GM13976 (cell line): ENCODE measurements at regions not wholly inside any gene's neighbourhood (a gene's known extent, or its start where the extent isn't known, plus 50 kb on each side); places are given as distances from the start of the nearest gene placed in this dataset.

ENCODE experiments used
- DNase-seq: peaks from one replicate; pipeline ENCODE4 v3.0.0; 2012; ENCODE audit warnings: low spot score
- CTCF ChIP-seq: IDR thresholded peaks from 2 replicates; pipeline ENCODE4 v1.5.1; 2012; ENCODE audit warnings: borderline replicate concordance, mild to moderate bottlenecking; ENCODE audit not compliant: insufficient read depth; ENCODE audit errors: extremely low read depth, missing control alignments, control extremely low read depth
- in situ Hi-C: fragments of 300-500 bp; cut with MboI; formaldehyde crosslinking; loops from one replicate; pipeline ENCODE4 v1.12.0; 2022; ENCODE audit warnings: low sequenced_read_pairs, mixed read lengths, inconsistent platforms; ENCODE audit not compliant: unreplicated experiment

- in situ Hi-C loops = no loop called here
- no peak for TF ChIP-seq CTCF
- no peak for DNase-seq
These were observed 276.6 kb upstream of the GHITM start for GRCh38 chr10:83862723-83863122.

- in situ Hi-C loops = no loop called here
- no peak for TF ChIP-seq CTCF
- no peak for DNase-seq
These were observed 275.9 kb upstream of the GHITM start for GRCh38 chr10:83863283-83863966.

DNA sequence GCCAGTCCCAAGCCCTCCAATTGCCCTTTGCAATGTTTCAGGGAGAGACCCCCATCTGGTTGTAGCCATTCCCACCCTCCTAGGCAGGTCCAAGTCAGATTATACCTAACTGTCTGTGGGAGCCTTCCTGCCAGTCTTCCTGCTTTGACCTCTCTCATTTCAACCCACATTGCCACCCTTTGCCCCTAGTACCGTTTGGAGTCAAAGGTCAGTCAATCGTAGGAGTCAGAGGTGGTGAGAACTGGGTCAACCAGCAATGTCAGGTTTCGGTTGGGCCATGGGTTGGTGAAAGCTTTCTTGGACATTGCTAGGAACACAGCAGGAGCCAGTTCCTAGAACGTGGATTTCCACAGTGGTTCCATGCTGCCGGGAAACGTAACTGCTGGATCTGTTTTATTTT lies 269.4 kb upstream of the GHITM start:
- in situ Hi-C loops = no loop called here
- no peak for DNase-seq
- no peak for TF ChIP-seq CTCF

DNA sequence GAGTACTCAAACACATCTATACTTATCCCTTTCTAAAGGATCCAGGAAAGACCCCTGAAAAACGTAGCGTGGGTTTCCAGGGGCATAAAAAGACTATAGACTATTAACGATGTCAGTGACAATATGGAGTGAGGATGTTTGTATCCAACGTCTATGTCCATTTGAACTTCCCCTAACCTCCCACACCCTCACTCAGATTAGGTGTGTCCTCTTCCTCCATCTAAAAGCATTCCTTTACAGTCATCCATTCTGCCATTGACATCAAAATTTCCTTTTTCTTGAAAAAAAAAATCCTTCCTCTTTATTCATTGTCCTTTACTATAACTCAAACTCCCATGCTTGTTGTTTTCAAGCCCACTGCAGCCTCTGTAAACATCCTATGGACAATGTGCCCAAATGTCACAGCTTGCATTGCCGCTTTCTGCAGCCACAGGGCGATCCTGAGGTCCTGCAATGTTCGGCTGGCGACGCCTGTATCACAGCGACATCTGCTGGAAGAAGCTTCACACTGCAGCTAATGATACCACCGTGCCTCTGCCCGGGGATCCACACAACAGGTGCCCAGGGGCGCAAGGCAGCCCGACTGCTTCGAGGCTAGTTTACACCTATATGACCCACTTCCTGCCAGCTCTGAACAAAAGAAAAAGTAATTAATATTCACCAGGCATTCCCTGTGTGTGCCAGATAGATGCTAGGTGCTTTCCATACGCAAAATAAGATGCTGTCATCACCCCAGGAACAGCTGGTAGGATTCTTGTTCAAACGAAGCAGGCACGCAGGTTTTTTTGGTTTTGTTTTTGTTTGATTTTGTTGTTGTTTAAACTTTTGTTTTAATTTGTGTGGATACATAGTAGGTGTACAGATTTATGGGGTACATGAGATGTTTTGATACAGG lies 267.9 kb upstream of the GHITM start:
- DNase-seq = peak; percentile 63
- peak; percentile 96 for TF ChIP-seq CTCF
- in situ Hi-C loops = no loop called here

DNA sequence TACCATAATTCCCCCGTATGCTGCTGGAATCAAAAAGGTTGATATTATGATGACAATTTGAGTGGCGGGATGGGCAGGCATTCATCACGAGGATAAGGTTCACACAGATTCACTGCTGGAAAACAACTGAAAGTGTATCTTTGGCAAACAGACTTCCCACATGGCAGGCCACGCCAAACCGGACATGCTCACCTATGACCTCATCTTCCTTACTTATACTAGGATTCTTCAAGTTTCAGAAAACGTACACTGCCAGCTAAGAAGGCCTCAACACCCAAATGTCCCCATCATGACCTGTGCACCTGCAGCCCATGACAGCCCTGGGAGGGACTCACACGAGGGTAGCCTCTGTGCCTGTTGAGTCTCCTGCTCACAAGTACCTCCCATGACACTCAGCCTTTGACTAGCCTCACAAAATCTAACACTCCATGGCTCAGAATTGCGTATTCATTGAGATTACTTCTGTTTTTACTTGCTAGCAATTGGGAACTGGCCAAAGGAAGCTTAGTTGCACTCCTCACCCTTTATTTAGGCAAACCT lies 259.0 kb upstream of the GHITM start:
- no peak for TF ChIP-seq CTCF
- in situ Hi-C loops = no loop called here
- DNase-seq = no peak

GRCh38 chr10:83881661-83882060 lies 257.6 kb upstream of the GHITM start:
- DNase-seq = no peak
- in situ Hi-C loops = no loop called here
- no peak for TF ChIP-seq CTCF
